Activated naive CD8-positive, alpha-beta T cell treated with anti-CD3 and anti-CD28 coated beads for 36 hours (primary cell): ENCODE measurements at regions not wholly inside any gene's neighbourhood (a gene's known extent, or its start where the extent isn't known, plus 50 kb on each side); places are given as distances from the start of the nearest gene placed in this dataset.

Source experiments
- DNase-seq: peaks from one replicate; pipeline ENCODE4 v3.0.0; 2021
- H3K27ac Mint-ChIP-seq: one replicate; pipeline ENCODE4 v1.8.0; 2022; ENCODE audit warnings: mild to moderate bottlenecking, moderate library complexity, mixed read lengths
- H3K27me3 Mint-ChIP-seq: one replicate; pipeline ENCODE4 v1.8.0; 2022; ENCODE audit warnings: mild to moderate bottlenecking, mixed read lengths
- H3K36me3 Mint-ChIP-seq: one replicate; pipeline ENCODE4 v1.8.0; 2021; ENCODE audit warnings: mild to moderate bottlenecking, mixed read lengths
- H3K4me1 Mint-ChIP-seq: one replicate; pipeline ENCODE4 v1.8.0; 2021; ENCODE audit warnings: mixed read lengths
- H3K4me3 Mint-ChIP-seq: one replicate; pipeline ENCODE4 v1.8.0; 2022; ENCODE audit warnings: mild to moderate bottlenecking, moderate library complexity, mixed read lengths
- H3K9me3 Mint-ChIP-seq: one replicate; pipeline ENCODE4 v1.8.0; 2022; ENCODE audit warnings: mixed read lengths

- no peaks in the 10 kb centered on the region for H3K4me1 Mint-ChIP-seq
- no peaks in the 10 kb centered on the region for H3K9me3 Mint-ChIP-seq
- DNase-seq, result no peak
- H3K27ac Mint-ChIP-seq, result no peak overlapping the region
- H3K27me3 Mint-ChIP-seq, result peaks cover 5% of the 10 kb centered on the region
- no peaks in the 10 kb centered on the region for H3K36me3 Mint-ChIP-seq
- no peak overlapping the region for H3K4me3 Mint-ChIP-seq
These were observed 131.0 kb upstream of the RFC3 start for GRCh38 chr13:33686772-33687480.

- peaks cover 1% of the 10 kb centered on the region for H3K9me3 Mint-ChIP-seq
- H3K27me3 Mint-ChIP-seq, result no peaks in the 10 kb centered on the region
- no peak for DNase-seq
- H3K27ac Mint-ChIP-seq, result no peak overlapping the region
- no peaks in the 10 kb centered on the region for H3K4me1 Mint-ChIP-seq
- H3K4me3 Mint-ChIP-seq, result no peak overlapping the region
- H3K36me3 Mint-ChIP-seq, result no peaks in the 10 kb centered on the region
These were observed 127.6 kb upstream of the RFC3 start for GRCh38 chr13:33690354-33690753.

- no peak for DNase-seq
- no peaks in the 10 kb centered on the region for H3K36me3 Mint-ChIP-seq
- no peak overlapping the region for H3K27ac Mint-ChIP-seq
- H3K4me1 Mint-ChIP-seq, result no peaks in the 10 kb centered on the region
- no peaks in the 10 kb centered on the region for H3K27me3 Mint-ChIP-seq
- no peak overlapping the region for H3K4me3 Mint-ChIP-seq
- peaks cover 1% of the 10 kb centered on the region for H3K9me3 Mint-ChIP-seq
These were observed 126.0 kb upstream of the RFC3 start for GRCh38 chr13:33691980-33692379.

- Mint-ChIP-seq H3K4me3 (no peak overlapping the region), H3K27ac (no peak overlapping the region), H3K9me3 (peaks cover 1% of the 10 kb centered on the region), H3K36me3 (no peaks in the 10 kb centered on the region), H3K4me1 (no peaks in the 10 kb centered on the region), H3K27me3 (no peaks in the 10 kb centered on the region)
- no peak for DNase-seq
These were observed 125.4 kb upstream of the RFC3 start for GRCh38 chr13:33692531-33692930.

- Mint-ChIP-seq H3K27ac (no peak overlapping the region), H3K36me3 (no peaks in the 10 kb centered on the region), H3K27me3 (no peaks in the 10 kb centered on the region), H3K4me1 (no peaks in the 10 kb centered on the region), H3K4me3 (no peak overlapping the region), H3K9me3 (peaks cover 1% of the 10 kb centered on the region)
- no peak for DNase-seq
These were observed 123.4 kb upstream of the RFC3 start for GRCh38 chr13:33694546-33694945.

- no peak for DNase-seq
- Mint-ChIP-seq H3K27me3 (no peaks in the 10 kb centered on the region), H3K27ac (no peak overlapping the region), H3K4me1 (no peaks in the 10 kb centered on the region), H3K36me3 (no peaks in the 10 kb centered on the region), H3K4me3 (no peak overlapping the region), H3K9me3 (peaks cover 1% of the 10 kb centered on the region)
These were observed 121.4 kb upstream of the RFC3 start for GRCh38 chr13:33696530-33696929.

- Mint-ChIP-seq H3K4me3 (no peak overlapping the region), H3K27me3 (peaks cover 9% of the 10 kb centered on the region), H3K9me3 (no peaks in the 10 kb centered on the region), H3K27ac (no peak overlapping the region), H3K36me3 (no peaks in the 10 kb centered on the region), H3K4me1 (no peaks in the 10 kb centered on the region)
- DNase-seq, result no peak
These were observed 120.0 kb upstream of the RFC3 start for GRCh38 chr13:33697926-33698325.

- Mint-ChIP-seq H3K27ac (no peak overlapping the region), H3K9me3 (peaks cover 9% of the 10 kb centered on the region), H3K36me3 (peaks cover 2% of the 10 kb centered on the region), H3K4me3 (no peak overlapping the region), H3K4me1 (no peaks in the 10 kb centered on the region), H3K27me3 (peaks cover 41% of the 10 kb centered on the region)
- no peak for DNase-seq
These were observed 110.5 kb upstream of the RFC3 start for GRCh38 chr13:33707449-33707848.

- no peak overlapping the region for H3K27ac Mint-ChIP-seq
- DNase-seq, result no peak
- peaks cover 13% of the 10 kb centered on the region for H3K27me3 Mint-ChIP-seq
- H3K4me3 Mint-ChIP-seq, result no peak overlapping the region
- H3K4me1 Mint-ChIP-seq, result no peaks in the 10 kb centered on the region
- peaks cover 8% of the 10 kb centered on the region for H3K9me3 Mint-ChIP-seq
- peaks cover 2% of the 10 kb centered on the region for H3K36me3 Mint-ChIP-seq
These were observed 107.0 kb upstream of the RFC3 start for GRCh38 chr13:33710924-33711323.

GRCh38 chr13:33711436-33711835 is 106.5 kb upstream of the RFC3 start:
- H3K9me3 Mint-ChIP-seq, result peaks cover 8% of the 10 kb centered on the region
- no peaks in the 10 kb centered on the region for H3K4me1 Mint-ChIP-seq
- H3K4me3 Mint-ChIP-seq, result no peak overlapping the region
- peaks cover 10% of the 10 kb centered on the region for H3K27me3 Mint-ChIP-seq
- H3K27ac Mint-ChIP-seq, result no peak overlapping the region
- H3K36me3 Mint-ChIP-seq, result peaks cover 2% of the 10 kb centered on the region
- no peak for DNase-seq

GRCh38 chr13:33717775-33718174 is 100.2 kb upstream of the RFC3 start:
- Mint-ChIP-seq H3K36me3 (no peaks in the 10 kb centered on the region), H3K4me3 (no peak overlapping the region)
- no peak for DNase-seq

GRCh38 chr13:33721724-33722123 is 96.2 kb upstream of the RFC3 start:
- H3K36me3 Mint-ChIP-seq, result no peaks in the 10 kb centered on the region
- no peak for DNase-seq
- peaks cover 15% of the 10 kb centered on the region for H3K4me1 Mint-ChIP-seq
- H3K4me3 Mint-ChIP-seq, result no peak overlapping the region
- H3K27me3 Mint-ChIP-seq, result no peaks in the 10 kb centered on the region
- no peaks in the 10 kb centered on the region for H3K9me3 Mint-ChIP-seq
- no peak overlapping the region for H3K27ac Mint-ChIP-seq

More at GRCh38 chr13:33717775-33718174, 100.2 kb upstream of the RFC3 start:
- Mint-ChIP-seq H3K9me3 (peaks cover 2% of the 10 kb centered on the region), H3K4me1 (peaks cover 9% of the 10 kb centered on the region), H3K27me3 (no peaks in the 10 kb centered on the region), H3K27ac (no peak overlapping the region)

- H3K4me1 Mint-ChIP-seq, result peaks cover 15% of the 10 kb centered on the region
- no peak overlapping the region for H3K27ac Mint-ChIP-seq
- DNase-seq, result no peak
- H3K27me3 Mint-ChIP-seq, result no peaks in the 10 kb centered on the region
- H3K4me3 Mint-ChIP-seq, result no peak overlapping the region
- no peaks in the 10 kb centered on the region for H3K9me3 Mint-ChIP-seq
- H3K36me3 Mint-ChIP-seq, result no peaks in the 10 kb centered on the region
These were observed 95.6 kb upstream of the RFC3 start for GRCh38 chr13:33722216-33722915.

- Mint-ChIP-seq H3K4me1 (peaks cover 15% of the 10 kb centered on the region), H3K4me3 (peak overlapping the region; percentile 10), H3K27ac (no peak overlapping the region), H3K36me3 (no peaks in the 10 kb centered on the region), H3K27me3 (no peaks in the 10 kb centered on the region), H3K9me3 (no peaks in the 10 kb centered on the region)
- no peak for DNase-seq
These were observed 94.6 kb upstream of the RFC3 start for GRCh38 chr13:33723365-33723764.

- H3K4me3 Mint-ChIP-seq, result no peak overlapping the region
- H3K36me3 Mint-ChIP-seq, result no peaks in the 10 kb centered on the region
- H3K27me3 Mint-ChIP-seq, result no peaks in the 10 kb centered on the region
- peaks cover 17% of the 10 kb centered on the region for H3K4me1 Mint-ChIP-seq
- no peaks in the 10 kb centered on the region for H3K9me3 Mint-ChIP-seq
- no peak overlapping the region for H3K27ac Mint-ChIP-seq
- DNase-seq, result peak; percentile 51
These were observed 94.0 kb upstream of the RFC3 start for GRCh38 chr13:33723772-33724435.
